GDM1 (cell line): ENCODE measurements at regions not wholly inside any gene's neighbourhood (a gene's known extent, or its start where the extent isn't known, plus 50 kb on each side); places are given as distances from the start of the nearest gene placed in this dataset.
"Not testable (repeated sequence)": the region's sequence is repeated elsewhere in the genome, so short reads cannot be mapped to it uniquely, and the experiment has no call there.

Experiments
- DNase-seq: peaks from one replicate; lab custom pipeline; 2025; lab: John Stamatoyannopoulos, UW

DNA sequence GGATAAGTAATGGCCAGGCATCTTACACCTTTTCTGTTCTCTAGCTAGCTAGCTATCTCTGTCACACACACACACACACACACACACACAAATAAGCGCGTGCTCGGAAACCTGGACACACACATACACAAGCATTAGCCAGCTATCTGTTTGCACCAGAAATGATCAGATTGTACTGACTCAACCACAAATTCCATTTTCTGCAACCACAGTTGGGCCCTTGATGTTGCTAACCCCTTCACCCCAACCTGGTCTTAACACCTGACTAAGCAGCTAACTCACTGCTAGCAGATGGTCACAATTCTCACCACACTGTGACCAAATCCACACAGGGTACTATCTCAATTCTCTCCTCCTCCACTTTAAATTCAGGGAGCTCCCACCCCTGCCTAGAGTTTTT, 183.0 kb upstream of the THBS1 start:
- no peak for DNase-seq

DNA sequence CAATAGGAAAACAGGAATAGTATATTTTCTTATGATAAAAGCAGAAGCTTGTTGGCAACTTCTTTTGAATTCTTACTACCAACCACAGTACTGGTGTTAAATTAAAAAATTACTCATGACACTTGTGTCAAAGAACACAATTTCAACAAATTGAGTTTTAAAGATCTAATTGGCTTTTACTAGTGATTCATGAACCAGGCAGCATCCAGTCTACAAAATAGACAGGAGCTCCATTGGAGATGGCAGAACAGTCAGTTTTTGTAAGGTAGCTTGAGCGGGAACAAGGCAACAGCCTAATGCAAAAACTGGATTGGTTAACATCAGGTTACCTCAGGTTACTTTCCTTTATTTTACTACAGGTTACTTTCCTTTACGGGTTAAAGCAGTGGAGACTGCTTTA, 181.3 kb upstream of the THBS1 start:
- DNase-seq = no peak

- DNase-seq = no peak
Measured at GRCh38 chr15:39400002-39400401, 180.9 kb upstream of the THBS1 start.

- no peak for DNase-seq
Measured at GRCh38 chr15:39400821-39401550, 179.9 kb upstream of the THBS1 start.

DNA sequence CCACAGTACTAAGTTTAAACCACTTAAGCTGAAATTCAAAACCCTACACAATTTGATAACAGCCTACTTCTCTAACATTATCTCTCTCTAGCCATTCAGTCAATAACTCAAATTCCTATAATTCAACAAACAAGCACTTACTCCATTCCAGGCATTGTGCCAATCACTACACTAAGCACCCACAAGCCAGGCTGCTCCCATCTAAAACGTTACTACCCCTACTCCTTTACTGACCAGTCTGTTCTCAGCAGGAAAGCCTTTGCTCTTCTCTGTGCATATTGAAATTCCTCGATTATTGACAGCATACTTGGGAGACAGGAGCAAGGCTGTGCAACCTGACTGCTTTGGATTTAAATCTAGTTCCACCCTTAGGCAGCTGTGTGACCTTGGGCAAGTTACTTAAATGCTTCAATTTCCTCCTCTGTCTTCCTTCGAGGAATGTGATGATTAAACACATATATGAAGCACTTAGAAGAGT, 177.2 kb upstream of the THBS1 start:
- no peak for DNase-seq

- DNase-seq = no peak
Measured at GRCh38 chr15:39404767-39405181, 176.1 kb upstream of the THBS1 start.

DNA sequence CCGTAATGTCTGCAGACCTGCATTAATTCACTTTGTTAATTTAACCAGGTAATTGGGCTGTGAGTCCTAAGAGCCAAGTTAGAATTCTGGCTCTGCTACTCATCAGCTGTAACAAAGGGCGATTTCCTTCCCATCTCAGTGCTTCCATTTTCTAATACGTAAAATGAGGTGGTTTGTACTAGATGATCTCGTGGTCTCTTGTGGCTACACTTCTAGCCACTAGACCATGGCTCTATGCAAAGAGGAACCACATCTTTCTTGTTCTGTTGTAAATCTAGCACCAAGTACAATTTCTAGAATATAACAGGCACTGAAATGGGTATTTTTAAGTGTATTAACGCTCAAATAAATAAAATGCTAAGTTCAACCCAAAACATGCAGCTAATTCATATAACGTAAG, 174.4 kb upstream of the THBS1 start:
- DNase-seq = peak; percentile 30

DNA sequence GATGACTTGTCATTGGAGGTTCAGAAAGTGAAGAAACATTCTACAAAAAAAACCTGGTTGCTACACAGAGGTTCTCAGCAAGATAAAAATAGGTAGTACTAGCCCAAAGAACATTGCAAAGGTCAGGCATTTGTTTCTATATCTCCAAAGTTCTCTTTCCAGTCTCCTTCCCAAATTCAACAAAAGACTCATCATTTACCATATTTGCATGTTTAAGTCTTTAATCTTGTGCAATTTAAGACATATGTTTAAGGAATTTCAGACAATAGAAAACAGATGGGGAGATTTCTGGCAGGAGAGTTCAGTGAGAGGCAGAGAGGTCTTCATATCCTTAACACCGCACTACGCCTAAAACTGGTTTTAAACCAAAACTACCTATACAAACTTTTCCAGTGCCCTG, 173.8 kb upstream of the THBS1 start:
- DNase-seq = no peak

DNA sequence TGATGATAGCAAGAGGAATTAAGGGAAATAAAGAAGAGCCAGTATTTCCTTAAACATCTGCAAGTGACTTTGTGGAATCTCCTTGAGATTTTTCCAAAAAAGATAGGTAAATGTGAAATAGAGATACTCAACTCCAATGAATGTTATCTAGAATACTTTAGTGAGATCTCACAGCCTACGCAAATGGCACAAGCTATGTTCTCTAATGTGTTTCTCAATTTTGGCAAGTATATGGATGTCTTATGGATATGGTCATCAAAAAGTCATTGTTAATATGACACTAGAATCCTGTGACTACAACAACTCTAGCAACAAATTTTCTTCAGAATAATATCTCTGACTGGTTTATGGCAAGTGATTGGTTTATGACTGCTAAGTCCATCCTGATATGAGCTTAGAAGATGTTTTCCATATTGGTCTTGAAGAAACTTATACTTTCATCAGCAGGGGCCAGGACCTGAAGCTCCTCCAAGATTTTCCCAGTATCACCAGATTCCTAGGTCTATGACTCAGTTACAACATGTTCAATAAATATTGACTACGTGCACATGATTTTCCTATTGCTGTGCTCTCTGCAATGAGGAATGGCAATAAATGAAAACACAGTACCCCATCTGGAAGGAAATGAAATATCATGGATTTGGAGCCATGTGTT, 170.9 kb upstream of the THBS1 start:
- no peak for DNase-seq

- no peak for DNase-seq
Measured at GRCh38 chr15:39411102-39411989, 169.5 kb upstream of the THBS1 start.

DNA sequence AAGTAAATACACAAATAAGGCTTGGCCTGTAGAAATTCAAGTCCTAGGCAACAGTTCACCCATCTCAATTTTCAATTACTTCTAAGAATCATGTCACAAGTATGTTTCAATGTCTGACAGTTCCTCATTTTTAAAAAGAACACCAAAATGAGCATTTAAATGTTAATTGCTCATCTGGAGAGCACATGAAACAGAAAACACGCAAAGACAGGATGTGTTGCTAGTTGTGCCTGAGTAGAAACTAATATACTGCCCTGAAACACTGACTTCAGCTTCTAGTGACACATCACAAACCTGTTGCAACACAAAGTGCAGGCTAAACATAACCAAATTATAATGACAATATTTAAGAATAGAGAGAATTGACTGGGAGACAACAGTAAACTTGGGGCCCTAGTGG, 167.3 kb upstream of the THBS1 start:
- no peak for DNase-seq

GRCh38 chr15:39414201-39414600, 166.7 kb upstream of the THBS1 start:
- DNase-seq = no peak

DNA sequence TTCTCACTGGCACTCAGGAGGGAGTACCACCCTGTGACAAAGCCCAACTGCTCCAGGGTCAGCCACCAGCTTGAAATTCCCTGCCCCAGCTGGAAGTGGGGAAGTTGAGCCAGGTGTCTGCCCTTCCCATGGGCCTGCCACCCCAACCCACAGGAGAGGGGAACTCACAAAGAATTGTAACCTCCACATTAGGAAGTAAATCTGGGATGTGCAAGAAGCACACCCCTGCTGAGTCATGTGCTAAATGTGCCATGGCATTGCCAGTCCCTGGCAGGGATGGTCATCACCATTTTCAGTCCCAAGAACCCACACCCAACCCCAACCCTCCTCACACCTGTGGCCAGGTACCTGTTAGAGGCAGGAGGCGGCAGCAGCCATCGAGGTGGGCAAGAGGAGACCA, 165.2 kb upstream of the THBS1 start:
- no peak for DNase-seq

DNA sequence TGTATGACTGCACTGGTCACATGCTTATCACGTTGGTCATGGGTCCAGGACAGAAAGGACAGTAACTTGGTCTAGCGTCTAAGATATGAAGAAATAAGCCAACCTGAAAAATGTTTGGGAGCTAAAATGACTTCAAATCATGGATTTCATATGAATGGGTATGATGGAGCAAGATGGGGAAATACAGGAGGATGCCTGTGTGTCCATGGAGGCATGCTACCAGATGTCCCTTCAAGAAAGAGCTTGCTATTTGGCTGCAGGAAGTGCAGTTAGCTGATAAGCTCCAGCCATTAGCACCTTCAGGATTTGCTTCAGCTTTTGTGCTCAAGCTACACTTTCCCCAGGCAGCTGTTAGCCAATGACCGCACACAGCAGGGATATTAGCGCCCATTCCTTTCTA, 164.6 kb upstream of the THBS1 start:
- DNase-seq = no peak

- DNase-seq = no peak
Measured at GRCh38 chr15:39417366-39418134, 163.3 kb upstream of the THBS1 start.

GRCh38 chr15:39419651-39420050, 161.2 kb upstream of the THBS1 start:
- no peak for DNase-seq

DNA sequence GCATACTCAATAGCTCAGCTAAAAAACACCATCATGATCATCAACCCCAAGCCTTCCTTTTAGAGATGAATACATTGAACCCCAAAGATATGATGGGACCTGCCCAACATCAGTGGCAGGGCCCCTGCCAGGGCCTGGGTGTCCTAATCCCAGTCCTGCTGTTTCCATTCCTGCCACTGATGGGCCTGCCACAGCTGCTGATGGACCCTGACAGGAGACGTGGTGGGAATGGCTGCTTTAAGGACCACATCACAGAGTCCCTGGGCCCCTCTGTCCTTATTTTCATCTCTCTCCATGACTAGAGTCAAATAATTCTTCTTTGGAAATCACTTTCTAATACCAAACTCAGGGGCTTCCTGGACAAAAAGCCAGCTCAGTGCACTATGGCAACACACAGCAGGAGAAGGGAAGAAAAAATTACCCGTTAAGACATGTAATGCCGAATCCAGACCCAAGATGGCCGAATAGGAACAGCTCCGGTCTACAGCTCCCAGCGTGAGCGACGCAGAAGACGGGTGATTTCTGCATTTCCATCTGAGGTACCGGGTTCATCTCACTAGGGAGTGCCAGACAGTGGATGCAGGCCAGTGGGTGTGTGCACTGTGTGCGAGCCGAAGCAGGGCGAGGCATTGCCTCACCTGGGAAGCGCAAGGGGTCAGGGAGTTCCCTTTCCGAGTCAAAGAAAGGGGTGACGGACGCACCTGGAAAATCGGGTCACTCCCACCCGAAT, 160.6 kb upstream of the THBS1 start:
- DNase-seq = not testable (repeated sequence)

GRCh38 chr15:39420853-39421192, 160.1 kb upstream of the THBS1 start:
- not testable (repeated sequence) for DNase-seq

DNA sequence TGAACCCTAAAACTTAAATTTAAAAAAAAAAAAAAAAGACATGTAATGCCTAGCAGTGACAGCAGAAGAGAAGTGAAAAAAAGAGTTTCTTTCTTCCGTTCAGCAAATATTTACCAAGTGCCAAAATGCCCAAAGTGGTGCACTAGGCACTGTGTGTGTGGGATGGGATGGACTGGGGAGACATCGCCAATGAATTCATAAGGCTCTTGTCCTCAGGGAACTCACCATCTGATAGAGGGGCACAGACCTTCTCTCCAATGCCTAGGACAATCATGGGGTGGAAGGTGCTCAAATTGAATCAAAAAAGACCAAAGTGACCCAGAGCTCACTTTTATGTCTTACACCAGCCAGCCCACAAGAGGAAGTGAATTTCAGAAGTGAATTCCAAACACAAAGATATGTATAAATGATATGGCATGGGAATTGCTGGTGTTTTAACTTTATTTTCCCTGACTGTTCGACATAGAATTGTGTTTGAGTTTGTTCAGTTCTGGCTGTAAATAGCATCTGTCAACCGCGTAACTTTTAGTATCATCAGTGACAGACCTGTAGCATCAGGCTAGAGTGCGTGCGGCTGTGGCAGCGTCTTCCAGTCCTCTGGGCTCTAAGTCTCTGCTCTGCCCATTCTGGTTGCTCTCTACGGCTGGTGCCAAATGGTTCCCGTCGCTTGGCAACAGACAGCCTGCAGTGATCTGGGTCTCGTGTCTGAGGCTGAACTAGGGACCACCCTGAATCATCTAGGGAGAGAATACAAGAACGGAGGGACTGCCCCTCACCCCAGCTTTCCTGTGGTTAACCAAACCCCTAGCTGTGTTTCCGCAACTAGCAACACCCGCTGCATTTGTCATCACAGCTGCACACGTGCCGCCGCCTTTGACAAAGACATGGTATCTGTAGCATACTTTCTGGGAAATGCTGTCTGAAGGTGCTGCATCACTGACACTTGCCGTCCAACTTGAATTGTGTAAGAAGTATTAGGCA, 154.0 kb upstream of the THBS1 start:
- peak; percentile 93 for DNase-seq

- DNase-seq = no peak
Measured at GRCh38 chr15:39427705-39428104, 153.2 kb upstream of the THBS1 start.
